Panc1 (cell line): ENCODE measurements at regions not wholly inside any gene's neighbourhood (a gene's known extent, or its start where the extent isn't known, plus 50 kb on each side); places are given as distances from the start of the nearest gene placed in this dataset.

Experiments
- ATAC-seq: fragments of 200-7000 bp; cut with Tn5 transposase; 2 replicates; pipeline ENCODE4 v1.9.1; 2020; ENCODE audit warnings: mild to moderate bottlenecking, moderate library complexity
- BruUV-seq: library from RNA; stranded (reverse); fragments of 400-500 nt; replicated peaks from 2 replicates; lab custom pipeline; 2021; lab: Mats Ljungman, UMichigan
- CTCF ChIA-PET: fragments of 300-600 bp; sonication (Branson Sonifier 250); formaldehyde crosslinking; loops from one replicate; lab custom pipeline; 2022; ENCODE audit warnings: antibody characterized with exemption; lab: Charles Lee
- POLR2A ChIA-PET: fragments of 300-600 bp; sonication (Branson Sonifier 250); formaldehyde crosslinking; loops from one replicate; lab custom pipeline; 2022; ENCODE audit warnings: antibody characterized with exemption; lab: Charles Lee
- DNase-seq: peaks from one replicate; pipeline ENCODE4 v3.0.0-alpha.2; 2010; ENCODE audit warnings: low read depth, low spot score
- H3K27ac ChIP-seq: 2 replicates; pipeline ENCODE4 v1.5.1; 2011; ENCODE audit warnings: mild to moderate bottlenecking, low read length, inconsistent platforms
- H3K27me3 ChIP-seq: fragments of 200-500 bp; sonication (Bioruptor generic); 2 replicates; pipeline ENCODE4 v1.6.0; 2014; ENCODE audit warnings: low read length, inconsistent platforms; ENCODE audit not compliant: control insufficient read depth, insufficient read depth
- H3K36me3 ChIP-seq: fragments of 200-500 bp; sonication (Bioruptor generic); 2 replicates; pipeline ENCODE4 v1.5.1; 2014; ENCODE audit warnings: inconsistent platforms, mild to moderate bottlenecking, low read length, moderate library complexity; ENCODE audit not compliant: control insufficient read depth, insufficient read depth
- H3K4me1 ChIP-seq: 2 replicates; pipeline ENCODE4 v1.5.1; 2011; ENCODE audit warnings: inconsistent platforms, mild to moderate bottlenecking, low read length, moderate library complexity; ENCODE audit not compliant: control insufficient read depth, insufficient read depth
- H3K4me3 ChIP-seq, 2 experiments: 2 replicates each; pipeline ENCODE4 v1.5.1; 2011 to 2012; ENCODE audit warnings: low read depth in 2 of 2, low read length in 2 of 2, mild to moderate bottlenecking in 2 of 2, inconsistent platforms in 1 of 2, moderate library complexity in 1 of 2
- H3K9me3 ChIP-seq: fragments of 200-500 bp; sonication (Bioruptor generic); 2 replicates; pipeline ENCODE4 v1.5.1; 2014; ENCODE audit warnings: low read depth, mild to moderate bottlenecking, inconsistent platforms, low read length, moderate library complexity; ENCODE audit not compliant: control insufficient read depth, insufficient read depth
- POLR2AphosphoS5 ChIP-seq: IDR thresholded peaks from 2 replicates; pipeline ENCODE4 v1.6.1; 2012; ENCODE audit warnings: mild to moderate bottlenecking, low read depth, low read length, moderate library complexity
- SIN3A ChIP-seq: IDR thresholded peaks from 2 replicates; pipeline ENCODE4 v1.6.1; 2012; ENCODE audit warnings: low read depth, mild to moderate bottlenecking, low read length, moderate library complexity, borderline replicate concordance; ENCODE audit not compliant: insufficient read depth
- TCF7L2 ChIP-seq: IDR thresholded peaks from 2 replicates; pipeline ENCODE4 v1.6.1; 2011; ENCODE audit warnings: mild to moderate bottlenecking, low read depth, low read length, inconsistent platforms
- in situ Hi-C: cut with HindIII; loops from 2 replicates; pipeline ENCODE4 v1.10.0; 2016; ENCODE audit warnings: low sequenced_read_pairs, low pct_unique_long_range_greater_than_20kb
- intact Hi-C: fragments of 100-400 bp; cut with micrococcal nuclease; formaldehyde crosslinking; loops from one replicate; pipeline ENCODE4 v1.10.0; 2022; ENCODE audit not compliant: unreplicated experiment
- TF ChIP-seq, protein P1 (sequence below), 2 experiments: IDR thresholded peaks; 2 replicates each; pipeline ENCODE4 v1.6.1; 2011 to 2012; ENCODE audit warnings: low read depth in 2 of 2, control low read depth in 1 of 2, low read length in 1 of 2, mild to moderate bottlenecking in 1 of 2, moderate library complexity in 1 of 2; ENCODE audit not compliant: insufficient read depth in 1 of 2
- TF ChIP-seq, protein P2 (sequence below): fragments of 450-650 bp; IDR thresholded peaks from 2 replicates; pipeline ENCODE4 v1.5.1; 2017; ENCODE audit warnings: mild to moderate bottlenecking

DNA sequence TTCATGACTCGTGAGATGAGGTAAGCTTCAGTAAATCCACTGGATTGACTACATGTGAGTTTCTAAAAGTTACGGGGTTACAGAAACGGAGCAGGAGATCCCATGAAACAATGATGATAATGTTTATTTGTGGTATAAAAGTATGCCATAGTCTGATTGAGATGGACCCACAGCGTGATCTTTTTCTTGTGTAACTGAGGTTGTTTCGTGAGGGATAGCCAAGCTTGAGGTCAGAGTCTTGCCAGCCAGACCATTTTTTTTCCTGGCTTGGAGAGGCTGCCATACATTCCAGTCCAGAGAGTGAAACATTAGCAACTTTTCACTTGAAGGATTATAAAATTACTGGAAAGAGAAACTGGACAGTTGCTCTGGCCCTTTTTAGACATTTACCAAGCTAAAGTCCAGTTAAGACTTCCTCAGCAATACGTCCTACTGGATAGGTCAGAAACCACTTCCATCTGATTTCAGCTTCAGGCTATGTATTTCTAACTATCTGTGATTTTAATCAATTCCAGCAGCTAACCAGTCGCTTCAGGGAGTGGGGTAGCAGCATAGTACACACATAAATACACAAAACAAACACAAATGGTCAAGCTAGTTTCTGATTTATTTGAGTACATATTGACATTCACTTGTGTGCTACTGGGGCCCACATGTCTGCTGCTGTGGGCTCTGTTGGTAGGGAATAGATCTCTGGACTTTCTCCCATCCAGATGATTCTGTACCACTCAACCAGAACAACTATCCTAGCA lies 194.6 kb downstream of the POSTN start:
- no TSS peak for BruUV-seq
- Histone ChIP-seq H3K27ac (no peak overlapping the region), H3K4me3 (no peak overlapping the region), H3K36me3 (no peaks in the 10 kb centered on the region), H3K4me1 (no peaks in the 10 kb centered on the region), H3K27me3 (no peaks in the 10 kb centered on the region), H3K9me3 (no peaks in the 10 kb centered on the region)
- TF ChIP-seq, protein P1, sequence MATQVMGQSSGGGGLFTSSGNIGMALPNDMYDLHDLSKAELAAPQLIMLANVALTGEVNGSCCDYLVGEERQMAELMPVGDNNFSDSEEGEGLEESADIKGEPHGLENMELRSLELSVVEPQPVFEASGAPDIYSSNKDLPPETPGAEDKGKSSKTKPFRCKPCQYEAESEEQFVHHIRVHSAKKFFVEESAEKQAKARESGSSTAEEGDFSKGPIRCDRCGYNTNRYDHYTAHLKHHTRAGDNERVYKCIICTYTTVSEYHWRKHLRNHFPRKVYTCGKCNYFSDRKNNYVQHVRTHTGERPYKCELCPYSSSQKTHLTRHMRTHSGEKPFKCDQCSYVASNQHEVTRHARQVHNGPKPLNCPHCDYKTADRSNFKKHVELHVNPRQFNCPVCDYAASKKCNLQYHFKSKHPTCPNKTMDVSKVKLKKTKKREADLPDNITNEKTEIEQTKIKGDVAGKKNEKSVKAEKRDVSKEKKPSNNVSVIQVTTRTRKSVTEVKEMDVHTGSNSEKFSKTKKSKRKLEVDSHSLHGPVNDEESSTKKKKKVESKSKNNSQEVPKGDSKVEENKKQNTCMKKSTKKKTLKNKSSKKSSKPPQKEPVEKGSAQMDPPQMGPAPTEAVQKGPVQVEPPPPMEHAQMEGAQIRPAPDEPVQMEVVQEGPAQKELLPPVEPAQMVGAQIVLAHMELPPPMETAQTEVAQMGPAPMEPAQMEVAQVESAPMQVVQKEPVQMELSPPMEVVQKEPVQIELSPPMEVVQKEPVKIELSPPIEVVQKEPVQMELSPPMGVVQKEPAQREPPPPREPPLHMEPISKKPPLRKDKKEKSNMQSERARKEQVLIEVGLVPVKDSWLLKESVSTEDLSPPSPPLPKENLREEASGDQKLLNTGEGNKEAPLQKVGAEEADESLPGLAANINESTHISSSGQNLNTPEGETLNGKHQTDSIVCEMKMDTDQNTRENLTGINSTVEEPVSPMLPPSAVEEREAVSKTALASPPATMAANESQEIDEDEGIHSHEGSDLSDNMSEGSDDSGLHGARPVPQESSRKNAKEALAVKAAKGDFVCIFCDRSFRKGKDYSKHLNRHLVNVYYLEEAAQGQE (IDR thresholded peaks at IDR 0.05; ENCODE audit: insufficient read depth in 1 of 2, low read depth in 2 of 2, low read length in 1 of 2): no peak
- TF ChIP-seq SIN3A (no peak), TCF7L2 (no peak), POLR2AphosphoS5 (no peak)
- TF ChIP-seq, protein P2, sequence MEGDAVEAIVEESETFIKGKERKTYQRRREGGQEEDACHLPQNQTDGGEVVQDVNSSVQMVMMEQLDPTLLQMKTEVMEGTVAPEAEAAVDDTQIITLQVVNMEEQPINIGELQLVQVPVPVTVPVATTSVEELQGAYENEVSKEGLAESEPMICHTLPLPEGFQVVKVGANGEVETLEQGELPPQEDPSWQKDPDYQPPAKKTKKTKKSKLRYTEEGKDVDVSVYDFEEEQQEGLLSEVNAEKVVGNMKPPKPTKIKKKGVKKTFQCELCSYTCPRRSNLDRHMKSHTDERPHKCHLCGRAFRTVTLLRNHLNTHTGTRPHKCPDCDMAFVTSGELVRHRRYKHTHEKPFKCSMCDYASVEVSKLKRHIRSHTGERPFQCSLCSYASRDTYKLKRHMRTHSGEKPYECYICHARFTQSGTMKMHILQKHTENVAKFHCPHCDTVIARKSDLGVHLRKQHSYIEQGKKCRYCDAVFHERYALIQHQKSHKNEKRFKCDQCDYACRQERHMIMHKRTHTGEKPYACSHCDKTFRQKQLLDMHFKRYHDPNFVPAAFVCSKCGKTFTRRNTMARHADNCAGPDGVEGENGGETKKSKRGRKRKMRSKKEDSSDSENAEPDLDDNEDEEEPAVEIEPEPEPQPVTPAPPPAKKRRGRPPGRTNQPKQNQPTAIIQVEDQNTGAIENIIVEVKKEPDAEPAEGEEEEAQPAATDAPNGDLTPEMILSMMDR: no peak
- in situ Hi-C loops: no loop called here
- no peak for DNase-seq
- intact Hi-C loops: no loop called here
- POLR2A ChIA-PET: interaction anchor here (0.7 kb wide), 1 partner anchor 75 kb away, joined by 3 read pairs; no protein-coding TSS in a partner anchor
- no peak for ATAC-seq
- CTCF ChIA-PET: no interaction called here

DNA sequence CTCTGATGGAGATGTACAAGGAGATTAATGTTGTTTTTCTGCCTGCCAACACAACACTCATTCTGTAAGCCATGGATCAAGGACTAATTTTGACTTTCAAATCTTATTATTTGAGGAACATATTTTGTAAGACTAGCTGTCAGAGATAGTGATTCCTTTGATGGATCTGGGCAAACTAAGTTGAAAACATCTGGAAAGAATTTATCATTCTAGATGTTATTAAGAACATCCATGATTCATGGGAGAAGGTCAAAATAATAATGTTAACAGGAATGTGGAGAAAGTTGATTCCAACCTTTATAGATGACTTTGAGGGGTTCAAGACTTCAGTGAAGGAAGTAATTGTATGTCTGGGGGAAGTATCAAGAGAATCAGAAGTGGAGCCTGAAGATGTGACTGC lies 196.8 kb downstream of the POSTN start:
- no peaks in the 10 kb centered on the region for H3K9me3 ChIP-seq
- no TSS peak for BruUV-seq

More for the DNA sequence above, 196.8 kb downstream of the POSTN start:
- Histone ChIP-seq H3K27me3 (no peaks in the 10 kb centered on the region), H3K27ac (no peak overlapping the region), H3K4me1 (no peaks in the 10 kb centered on the region), H3K4me3 (no peak overlapping the region), H3K36me3 (no peaks in the 10 kb centered on the region)
- DNase-seq (no peak), ATAC-seq (no peak)
- in situ Hi-C loops: no loop called here
- TF ChIP-seq POLR2AphosphoS5 (no peak), SIN3A (no peak), TCF7L2 (no peak)
- TF ChIP-seq, protein P2: no peak
- TF ChIP-seq, protein P1 (IDR thresholded peaks at IDR 0.05; ENCODE audit: insufficient read depth in 1 of 2, low read depth in 2 of 2, low read length in 1 of 2): no peak
- POLR2A ChIA-PET: no interaction called here
- intact Hi-C loops: no loop called here
- CTCF ChIA-PET: no interaction called here
